Activated CD4-positive, alpha-beta T cell treated with anti-CD3 and anti-CD28 coated beads, Interleukin-2, amount 10 ng/mL, durations not matched to agents 24 days and 14 days (primary cell): ENCODE measurements at regions not wholly inside any gene's neighbourhood (a gene's known extent, or its start where the extent isn't known, plus 50 kb on each side); places are given as distances from the start of the nearest gene placed in this dataset.

Experiments
- DNase-seq: peaks from one replicate; pipeline ENCODE4 v3.0.0; 2022
- H3K27ac Mint-ChIP-seq: one replicate; pipeline ENCODE4 v1.8.0; 2022; ENCODE audit warnings: mild to moderate bottlenecking, mixed read lengths
- H3K27me3 Mint-ChIP-seq: one replicate; pipeline ENCODE4 v1.8.0; 2022; ENCODE audit warnings: mixed read lengths
- H3K36me3 Mint-ChIP-seq: one replicate; pipeline ENCODE4 v1.8.0; 2022; ENCODE audit warnings: low read depth, mild to moderate bottlenecking, mixed read lengths
- H3K4me1 Mint-ChIP-seq: one replicate; pipeline ENCODE4 v1.8.0; 2021; ENCODE audit warnings: mixed read lengths
- H3K4me3 Mint-ChIP-seq: one replicate; pipeline ENCODE4 v1.8.0; 2022; ENCODE audit warnings: mild to moderate bottlenecking, moderate library complexity, mixed read lengths
- H3K9me3 Mint-ChIP-seq: one replicate; pipeline ENCODE4 v1.8.0; 2021; ENCODE audit warnings: mixed read lengths
- intact Hi-C: fragments of 100-400 bp; cut with micrococcal nuclease; formaldehyde crosslinking; loops from one replicate; pipeline ENCODE4 v1.15.1; 2023

DNA sequence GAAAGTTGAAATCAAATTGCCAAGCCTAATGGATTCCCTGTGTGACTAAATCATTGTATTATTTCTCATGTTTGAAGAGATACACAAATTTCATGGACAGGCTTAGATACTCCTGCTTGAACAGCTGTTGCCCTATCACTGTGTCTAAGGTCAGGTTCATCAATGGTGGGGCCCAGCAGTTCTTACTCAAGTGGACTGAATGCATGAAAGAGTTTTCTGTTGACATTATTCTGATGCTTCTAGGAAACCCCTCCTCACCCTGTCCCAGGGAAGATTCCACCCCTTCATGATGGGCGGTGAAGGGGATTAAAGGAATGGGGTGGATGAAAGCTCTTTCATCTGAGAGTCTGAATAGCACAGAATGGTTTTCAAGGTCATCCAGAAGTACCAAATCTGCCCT is 148.8 kb downstream of the INO80D start:
- Mint-ChIP-seq H3K4me1 (no peaks in the 10 kb centered on the region), H3K9me3 (no peaks in the 10 kb centered on the region), H3K27ac (no peak overlapping the region), H3K27me3 (peaks cover 3% of the 10 kb centered on the region), H3K36me3 (no peaks in the 10 kb centered on the region), H3K4me3 (no peak overlapping the region)
- intact Hi-C loops = no loop called here
- no peak for DNase-seq

DNA sequence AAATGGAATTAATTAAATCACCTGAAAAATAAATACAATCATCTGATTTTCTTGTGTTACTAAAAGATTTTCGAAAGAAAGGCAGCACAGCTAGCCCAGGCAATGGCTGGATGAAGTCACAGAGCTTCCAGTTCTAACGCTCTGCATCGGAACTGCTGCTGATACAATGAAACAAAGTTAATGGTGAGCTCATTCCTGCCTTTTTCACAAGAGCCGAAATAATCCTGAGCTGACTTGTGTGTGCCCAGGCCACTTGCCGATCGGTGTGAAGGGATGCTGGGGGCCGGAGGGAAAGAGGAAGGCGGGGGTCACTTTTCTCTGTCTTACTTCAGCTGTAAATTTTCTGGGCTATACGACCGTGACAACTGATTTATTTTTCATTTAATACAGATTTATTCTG is 149.5 kb downstream of the INO80D start:
- H3K27ac Mint-ChIP-seq = no peak overlapping the region
- peaks cover 3% of the 10 kb centered on the region for H3K27me3 Mint-ChIP-seq
- H3K4me3 Mint-ChIP-seq = no peak overlapping the region
- H3K36me3 Mint-ChIP-seq = no peaks in the 10 kb centered on the region
- DNase-seq = no peak
- H3K9me3 Mint-ChIP-seq = no peaks in the 10 kb centered on the region
- intact Hi-C loops = no loop called here
- no peaks in the 10 kb centered on the region for H3K4me1 Mint-ChIP-seq

- H3K4me1 Mint-ChIP-seq = no peaks in the 10 kb centered on the region
- H3K27ac Mint-ChIP-seq = no peak overlapping the region
- DNase-seq = no peak
- no peaks in the 10 kb centered on the region for H3K9me3 Mint-ChIP-seq
- H3K36me3 Mint-ChIP-seq = no peaks in the 10 kb centered on the region
- H3K4me3 Mint-ChIP-seq = no peak overlapping the region
- intact Hi-C loops = no loop called here
- peaks cover 3% of the 10 kb centered on the region for H3K27me3 Mint-ChIP-seq
Observed at GRCh38 chr2:205934443-205934842, 151.5 kb downstream of the INO80D start.

DNA sequence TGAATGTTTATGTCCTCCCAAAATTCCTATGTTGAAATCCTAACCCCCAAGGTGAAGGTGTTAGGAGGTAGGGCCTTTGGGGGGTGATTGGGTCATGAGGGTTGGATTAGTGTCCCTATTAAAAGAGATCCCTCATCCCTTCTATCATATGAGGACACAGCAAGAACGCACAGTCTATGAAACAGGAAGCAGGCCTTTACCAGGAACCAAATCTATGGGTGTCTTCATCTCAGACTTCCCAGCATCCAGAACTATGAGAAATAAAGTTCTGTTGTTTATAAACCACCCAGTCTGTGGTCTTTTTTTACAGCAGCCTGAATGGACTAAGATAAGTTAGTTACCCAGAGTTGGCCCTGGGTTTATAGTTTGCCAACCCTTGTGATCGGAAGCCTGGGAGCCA is 153.1 kb downstream of the INO80D start:
- no peak overlapping the region for H3K4me3 Mint-ChIP-seq
- H3K36me3 Mint-ChIP-seq = no peaks in the 10 kb centered on the region
- intact Hi-C loops = no loop called here
- no peaks in the 10 kb centered on the region for H3K9me3 Mint-ChIP-seq
- no peaks in the 10 kb centered on the region for H3K4me1 Mint-ChIP-seq
- no peak for DNase-seq
- no peak overlapping the region for H3K27ac Mint-ChIP-seq
- H3K27me3 Mint-ChIP-seq = peaks cover 5% of the 10 kb centered on the region

GRCh38 chr2:205931388-205931787 is 154.6 kb downstream of the INO80D start:
- intact Hi-C loops = no loop called here

DNA sequence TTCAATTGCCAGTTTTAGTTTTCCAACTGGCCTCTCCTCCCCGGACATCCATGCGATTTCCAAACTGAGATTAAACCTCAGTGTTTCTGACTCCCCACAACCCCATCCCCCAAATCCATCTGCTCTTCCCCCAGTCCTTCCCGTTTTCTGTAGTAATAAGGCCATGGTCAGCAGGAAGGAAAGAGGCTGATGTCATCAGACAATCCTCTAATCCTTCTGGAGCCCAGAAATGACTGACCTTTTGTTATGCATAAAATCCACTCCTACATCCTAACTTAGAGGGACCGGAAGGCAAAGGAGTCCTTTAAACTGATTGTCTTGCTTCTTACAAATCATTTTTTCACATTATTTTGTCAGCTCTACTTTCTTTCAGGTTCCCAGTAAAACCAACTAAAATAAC is 155.8 kb downstream of the INO80D start:
- Mint-ChIP-seq H3K27me3 (peaks cover 25% of the 10 kb centered on the region), H3K36me3 (no peaks in the 10 kb centered on the region), H3K4me1 (peaks cover 9% of the 10 kb centered on the region), H3K27ac (no peak overlapping the region), H3K4me3 (no peak overlapping the region), H3K9me3 (no peaks in the 10 kb centered on the region)
- DNase-seq = no peak
- intact Hi-C loops = no loop called here

More at GRCh38 chr2:205931388-205931787, 154.6 kb downstream of the INO80D start:
- H3K27ac Mint-ChIP-seq = no peak overlapping the region
- H3K9me3 Mint-ChIP-seq = no peaks in the 10 kb centered on the region
- H3K4me3 Mint-ChIP-seq = no peak overlapping the region
- H3K4me1 Mint-ChIP-seq = peaks cover 2% of the 10 kb centered on the region
- H3K36me3 Mint-ChIP-seq = no peaks in the 10 kb centered on the region
- DNase-seq = no peak
- H3K27me3 Mint-ChIP-seq = peaks cover 16% of the 10 kb centered on the region

DNA sequence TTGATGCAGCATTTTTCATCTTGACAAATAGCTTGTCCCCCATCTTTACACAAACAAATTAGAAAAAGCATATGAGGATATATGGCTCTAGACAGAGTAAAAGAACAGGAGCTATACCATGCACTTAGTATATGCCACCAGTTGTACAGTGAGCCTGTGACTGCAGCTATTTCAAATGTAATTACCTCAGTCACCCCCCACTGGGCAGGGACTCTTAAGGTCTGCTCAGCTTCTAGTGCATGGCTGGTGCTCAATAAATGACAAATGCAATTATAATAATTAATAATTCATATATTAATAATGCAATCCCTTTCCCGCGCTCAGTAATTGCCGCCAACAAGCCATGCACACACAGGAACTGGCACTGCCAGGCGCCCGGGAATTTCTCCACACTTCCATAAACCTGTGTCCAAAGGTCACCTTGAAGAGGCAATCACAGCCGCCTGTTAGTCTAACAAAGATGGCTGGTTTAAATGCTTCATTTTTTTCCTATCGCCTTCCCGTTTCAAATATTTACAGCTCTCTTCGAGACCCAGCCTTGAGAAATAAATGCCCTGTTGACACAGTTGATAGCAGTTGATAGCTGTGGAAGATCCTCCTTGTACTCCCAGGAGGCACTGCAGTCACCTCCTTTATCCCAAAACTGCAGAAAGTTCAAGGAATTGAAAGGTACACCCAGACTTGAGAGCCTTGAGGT is 156.6 kb downstream of the INO80D start:
- Mint-ChIP-seq H3K4me1 (peaks cover 9% of the 10 kb centered on the region), H3K4me3 (no peak overlapping the region), H3K9me3 (no peaks in the 10 kb centered on the region), H3K27me3 (peaks cover 33% of the 10 kb centered on the region), H3K27ac (no peak overlapping the region), H3K36me3 (no peaks in the 10 kb centered on the region)
- DNase-seq = no peak
- intact Hi-C loops = loop anchor here (5.0 kb wide), 1 partner anchor 1602 kb away; no protein-coding TSS in a partner anchor

DNA sequence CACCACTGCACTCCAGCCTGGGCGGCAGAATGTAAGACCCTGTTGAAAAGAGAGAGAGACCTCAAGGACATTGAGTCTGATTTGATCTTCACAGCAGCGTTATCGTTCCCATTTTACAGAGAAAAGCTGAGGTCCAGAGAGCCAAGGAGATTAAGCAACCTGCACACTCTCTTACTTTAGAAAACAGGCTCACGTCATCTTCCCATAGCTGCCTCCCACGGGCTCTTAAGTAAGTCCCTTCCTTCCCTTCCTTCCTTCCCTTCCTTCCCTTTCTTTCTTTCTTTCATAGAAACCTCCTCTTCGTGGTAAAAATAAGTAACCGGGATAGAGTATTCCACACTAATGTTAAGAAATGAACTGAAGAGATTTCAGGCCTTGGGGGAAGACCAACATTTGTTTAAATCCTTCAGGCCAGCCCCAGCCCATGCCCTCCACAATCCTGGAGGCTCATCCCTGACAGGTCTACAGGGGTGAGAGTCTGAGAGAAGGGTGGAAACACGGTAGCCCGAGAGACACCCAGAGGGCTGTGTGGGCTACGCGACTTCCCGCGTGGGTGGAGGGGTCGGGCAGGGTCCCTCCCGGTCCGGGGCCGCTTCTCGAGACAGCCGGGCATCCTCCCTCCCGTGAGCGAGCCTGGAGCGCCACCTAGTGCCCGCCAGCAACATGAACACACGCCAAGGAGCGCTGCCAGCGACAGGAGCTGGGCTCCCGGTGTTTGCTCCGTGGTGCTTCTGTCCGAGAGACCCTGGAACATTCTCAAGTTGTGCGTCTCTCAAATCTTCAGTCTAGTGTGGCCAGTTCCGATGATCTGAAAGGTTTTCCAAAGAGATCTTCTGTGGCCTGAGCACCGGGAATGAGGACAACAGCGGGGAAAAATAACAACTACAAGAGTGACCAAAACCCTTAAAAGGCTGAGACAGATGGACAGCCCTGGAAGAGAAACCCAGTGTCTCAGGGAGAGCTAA is 160.3 kb downstream of the INO80D start:
- H3K9me3 Mint-ChIP-seq = no peaks in the 10 kb centered on the region
- intact Hi-C loops = loop anchor here (2.0 to 5.0 kb wide), 2 partner anchors 159 to 1598 kb away; no protein-coding TSS in a partner anchor
- no peaks in the 10 kb centered on the region for H3K36me3 Mint-ChIP-seq
- H3K27me3 Mint-ChIP-seq = peaks cover 38% of the 10 kb centered on the region
- peaks cover 9% of the 10 kb centered on the region for H3K4me1 Mint-ChIP-seq
- peak overlapping the region; percentile 47 for H3K4me3 Mint-ChIP-seq
- peak; percentile 90 for DNase-seq
- no peak overlapping the region for H3K27ac Mint-ChIP-seq

DNA sequence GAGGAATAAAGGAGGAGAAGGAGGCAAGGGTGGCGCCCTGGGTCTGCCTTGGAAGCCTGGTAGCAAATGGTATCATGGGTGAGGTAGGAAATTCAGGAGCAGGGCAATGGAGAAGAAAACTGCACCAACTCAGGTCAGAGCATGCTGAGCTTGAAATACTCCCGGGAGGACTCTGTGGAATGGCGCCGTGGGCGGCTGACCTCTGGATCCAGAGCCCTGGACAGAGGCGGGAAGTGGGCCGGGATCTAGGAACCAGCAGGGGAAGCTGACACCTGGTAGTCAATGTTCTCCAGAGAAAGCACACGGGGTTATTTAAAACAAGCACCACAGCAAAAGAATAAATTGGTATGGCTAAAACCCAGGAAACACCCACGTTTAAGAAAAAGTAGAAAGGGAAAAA is 161.3 kb downstream of the INO80D start:
- Mint-ChIP-seq H3K27me3 (peaks cover 38% of the 10 kb centered on the region), H3K9me3 (no peaks in the 10 kb centered on the region), H3K36me3 (no peaks in the 10 kb centered on the region), H3K4me1 (peaks cover 9% of the 10 kb centered on the region), H3K4me3 (no peak overlapping the region), H3K27ac (no peak overlapping the region)
- no peak for DNase-seq
- intact Hi-C loops = loop anchor here (5.0 kb wide), 1 partner anchor 1597 kb away; no protein-coding TSS in a partner anchor

DNA sequence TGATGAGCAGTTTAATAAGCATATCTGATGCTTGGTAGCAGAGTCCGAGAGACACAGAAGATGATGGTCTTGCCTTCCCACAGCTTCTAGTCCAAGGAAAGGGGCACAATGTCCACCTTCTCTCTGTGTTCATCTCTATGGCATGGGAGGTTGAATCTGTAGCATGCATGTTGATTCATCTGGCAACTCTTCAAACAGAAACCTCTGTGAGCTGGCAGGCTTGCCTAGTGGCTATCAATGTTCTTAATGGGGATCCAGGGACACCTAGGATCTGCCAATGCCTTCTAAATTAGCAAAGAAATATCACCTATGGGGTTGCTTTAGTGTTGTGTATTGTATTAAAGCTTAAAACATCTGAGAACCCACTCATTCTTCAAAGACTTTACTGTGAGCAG is 170.8 kb downstream of the INO80D start:
- H3K4me3 Mint-ChIP-seq = no peak overlapping the region
- no peaks in the 10 kb centered on the region for H3K4me1 Mint-ChIP-seq
- H3K9me3 Mint-ChIP-seq = no peaks in the 10 kb centered on the region
- peaks cover 7% of the 10 kb centered on the region for H3K27me3 Mint-ChIP-seq
- no peak overlapping the region for H3K27ac Mint-ChIP-seq
- no peaks in the 10 kb centered on the region for H3K36me3 Mint-ChIP-seq
- intact Hi-C loops = no loop called here
- DNase-seq = no peak

DNA sequence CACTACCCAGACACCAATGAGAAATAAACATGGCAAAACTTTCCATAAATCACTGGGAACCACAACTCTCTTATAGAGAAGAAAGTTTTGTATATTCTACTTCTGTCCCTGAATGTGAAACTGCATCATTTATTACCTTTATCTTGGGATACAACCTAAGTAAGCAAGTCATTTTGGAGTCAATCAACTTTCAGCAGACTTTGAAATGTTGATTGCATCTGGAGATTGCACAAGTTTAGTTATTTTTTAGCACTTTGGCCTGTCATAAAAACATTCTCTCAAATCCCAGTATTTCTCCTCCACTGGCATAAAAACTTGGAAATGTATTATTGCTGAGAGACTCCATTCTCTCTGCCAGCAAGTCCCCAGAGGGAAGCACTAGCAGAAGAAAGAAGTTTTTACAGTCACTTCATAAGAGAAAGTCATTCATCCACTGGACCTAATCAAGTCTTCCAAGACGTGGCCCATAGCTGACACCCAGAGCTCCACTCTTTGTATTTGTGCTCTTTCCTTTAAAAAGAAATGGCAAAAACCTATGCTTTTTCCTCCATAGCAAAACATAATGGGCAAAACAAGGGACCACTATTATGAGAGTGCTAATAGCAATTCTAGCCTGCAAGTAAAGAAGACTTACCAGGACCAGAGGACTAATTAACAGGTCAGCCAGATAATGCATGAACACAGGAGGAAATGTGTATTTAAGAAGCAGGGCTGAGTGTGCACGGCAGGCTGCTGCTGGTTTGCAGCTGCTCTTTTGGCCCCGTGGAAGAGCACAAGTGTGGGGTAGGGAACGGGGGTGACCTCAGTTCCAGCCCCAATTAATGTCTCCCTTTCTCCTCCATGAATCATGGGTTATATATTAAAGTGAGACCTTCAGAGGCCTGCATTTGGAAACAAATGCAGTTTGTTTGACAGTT is 171.5 kb downstream of the INO80D start:
- no peak overlapping the region for H3K27ac Mint-ChIP-seq
- H3K4me3 Mint-ChIP-seq = no peak overlapping the region

DNA sequence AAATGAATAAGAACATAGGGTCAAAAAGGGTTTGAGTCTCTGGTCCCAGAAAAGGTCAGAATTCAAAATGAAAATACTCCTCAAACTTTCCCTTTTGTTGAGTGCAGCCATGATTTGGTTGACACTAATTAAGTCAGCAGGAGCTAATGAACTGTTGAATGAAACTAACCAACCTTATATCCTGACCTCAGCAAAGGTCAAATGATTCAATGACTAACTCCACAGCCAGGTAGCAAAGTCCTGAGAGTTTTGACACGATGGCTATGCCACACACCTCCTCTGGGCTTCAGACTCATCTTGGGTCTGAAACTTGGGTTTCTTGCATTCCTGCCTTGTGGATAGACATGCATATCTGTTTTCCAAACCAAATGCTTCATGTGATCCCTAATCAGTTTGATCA is 172.3 kb downstream of the INO80D start:
- no peak overlapping the region for H3K27ac Mint-ChIP-seq
- H3K4me1 Mint-ChIP-seq = no peaks in the 10 kb centered on the region
- H3K27me3 Mint-ChIP-seq = peaks cover 8% of the 10 kb centered on the region
- no peaks in the 10 kb centered on the region for H3K36me3 Mint-ChIP-seq
- intact Hi-C loops = no loop called here
- no peaks in the 10 kb centered on the region for H3K9me3 Mint-ChIP-seq
- H3K4me3 Mint-ChIP-seq = no peak overlapping the region
- no peak for DNase-seq

More for the DNA sequence above, 171.5 kb downstream of the INO80D start:
- no peaks in the 10 kb centered on the region for H3K9me3 Mint-ChIP-seq
- H3K4me1 Mint-ChIP-seq = no peaks in the 10 kb centered on the region
- peaks cover 8% of the 10 kb centered on the region for H3K27me3 Mint-ChIP-seq
- intact Hi-C loops = no loop called here
- H3K36me3 Mint-ChIP-seq = no peaks in the 10 kb centered on the region
- DNase-seq = no peak

- no peaks in the 10 kb centered on the region for H3K4me1 Mint-ChIP-seq
- H3K9me3 Mint-ChIP-seq = no peaks in the 10 kb centered on the region
- H3K4me3 Mint-ChIP-seq = no peak overlapping the region
- intact Hi-C loops = no loop called here
- peaks cover 8% of the 10 kb centered on the region for H3K27me3 Mint-ChIP-seq
- H3K27ac Mint-ChIP-seq = no peak overlapping the region
- no peaks in the 10 kb centered on the region for H3K36me3 Mint-ChIP-seq
- DNase-seq = no peak
Observed at GRCh38 chr2:205911306-205911705, 174.7 kb downstream of the INO80D start.
